GM23338 (cell line): ENCODE measurements at regions not wholly inside any gene's neighbourhood (a gene's known extent, or its start where the extent isn't known, plus 50 kb on each side); places are given as distances from the start of the nearest gene placed in this dataset.
"Not testable (repeated sequence)": the region's sequence is repeated elsewhere in the genome, so short reads cannot be mapped to it uniquely, and the experiment has no call there.

Experiments
- ATAC-seq: fragments of 200-7000 bp; cut with Tn5 transposase; 3 replicates; pipeline ENCODE4 v1.9.1; 2020
- DNase-seq: peaks from one replicate; pipeline ENCODE4 v3.0.0-alpha.2; 2015; ENCODE audit warnings: low spot score
- H2AFZ ChIP-seq: fragments of 200-600 bp; sonication (generic); 2 replicates; pipeline ENCODE4 v1.8.0; 2016; ENCODE audit warnings: antibody characterized with exemption, mild to moderate bottlenecking, moderate library complexity
- H3F3A ChIP-seq: fragments of 200-600 bp; sonication (generic); replicated peaks from 2 replicates; pipeline ENCODE4 v1.8.0; 2017; ENCODE audit warnings: antibody characterized with exemption, mixed run types, low read depth
- H3K27ac ChIP-seq: fragments of 200-600 bp; sonication (generic); 2 replicates; pipeline ENCODE4 v1.6.1; 2016; ENCODE audit warnings: low read depth
- H3K27me3 ChIP-seq: fragments of 200-600 bp; sonication (generic); 2 replicates; pipeline ENCODE4 v1.8.0; 2016; ENCODE audit warnings: mild to moderate bottlenecking, mixed run types, moderate library complexity; ENCODE audit not compliant: insufficient read depth
- H3K36me3 ChIP-seq: fragments of 200-600 bp; sonication (generic); 2 replicates; pipeline ENCODE4 v1.8.0; 2016; ENCODE audit warnings: mild to moderate bottlenecking; ENCODE audit not compliant: insufficient read depth
- H3K4me1 ChIP-seq: fragments of 200-600 bp; sonication (generic); 2 replicates; pipeline ENCODE4 v1.8.0; 2016; ENCODE audit warnings: mild to moderate bottlenecking, moderate library complexity; ENCODE audit not compliant: insufficient read depth
- H3K4me2 ChIP-seq: fragments of 200-600 bp; sonication (generic); 2 replicates; pipeline ENCODE4 v1.7.1; 2017; ENCODE audit warnings: mixed run types
- H3K4me3 ChIP-seq: fragments of 200-600 bp; sonication (generic); 2 replicates; pipeline ENCODE4 v1.6.1; 2016; ENCODE audit warnings: mixed run types
- H3K79me2 ChIP-seq: fragments of 200-600 bp; sonication (generic); replicated peaks from 2 replicates; pipeline ENCODE4 v1.8.0; 2017; ENCODE audit warnings: mild to moderate bottlenecking; ENCODE audit not compliant: insufficient read depth
- H3K9me2 ChIP-seq: fragments of 200-600 bp; sonication (generic); 2 replicates; pipeline ENCODE4 v1.8.0; 2017; ENCODE audit not compliant: insufficient read depth
- H4K20me1 ChIP-seq: fragments of 200-600 bp; sonication (generic); replicated peaks from 2 replicates; pipeline ENCODE4 v1.8.0; 2017; ENCODE audit warnings: mild to moderate bottlenecking; ENCODE audit not compliant: insufficient read depth
- H3K27ac Mint-ChIP-seq: 2 replicates; pipeline ENCODE4 v1.8.0; 2020; ENCODE audit warnings: inconsistent platforms, mild to moderate bottlenecking, moderate library complexity, mixed read lengths
- H3K27me3 Mint-ChIP-seq: 3 replicates; pipeline ENCODE4 v1.8.0; 2022; ENCODE audit warnings: low read depth, mild to moderate bottlenecking, moderate library complexity, mixed read lengths, inconsistent platforms; ENCODE audit not compliant: insufficient read depth, poor library complexity
- H3K36me3 Mint-ChIP-seq: 3 replicates; pipeline ENCODE4 v1.8.0; 2021; ENCODE audit warnings: low read depth, mild to moderate bottlenecking, inconsistent platforms, moderate library complexity, mixed read lengths
- H3K4me1 Mint-ChIP-seq: 3 replicates; pipeline ENCODE4 v1.8.0; 2020; ENCODE audit warnings: mild to moderate bottlenecking, inconsistent platforms, mixed read lengths
- H3K4me3 Mint-ChIP-seq: 3 replicates; pipeline ENCODE4 v1.8.0; 2021; ENCODE audit warnings: moderate library complexity, mild to moderate bottlenecking, inconsistent platforms, mixed read lengths
- H3K9me3 Mint-ChIP-seq: 3 replicates; pipeline ENCODE4 v1.8.0; 2020; ENCODE audit warnings: moderate library complexity, mild to moderate bottlenecking, inconsistent platforms, mixed read lengths
- NANOG ChIP-seq: IDR thresholded peaks from 2 replicates; pipeline ENCODE4 v1.6.1; 2016; ENCODE audit warnings: antibody characterized with exemption, borderline replicate concordance
- TF ChIP-seq, protein P1 (sequence below): IDR thresholded peaks from one replicate; pipeline ENCODE4 v1.6.1; 2018; ENCODE audit warnings: antibody characterized with exemption; ENCODE audit not compliant: unreplicated experiment
- TF ChIP-seq, protein P2 (sequence below), 2 experiments: fragments of 200-600 bp in 1 of 2; sonication (generic) in 1 of 2; conservative IDR thresholded peaks; 2 replicates each; pipeline versions ENCODE4 v1.5.1 to v1.6.1; 2016 to 2017; ENCODE audit warnings: antibody characterized with exemption in 2 of 2, low read depth in 2 of 2, mild to moderate bottlenecking in 2 of 2, moderate library complexity in 1 of 2

DNA sequence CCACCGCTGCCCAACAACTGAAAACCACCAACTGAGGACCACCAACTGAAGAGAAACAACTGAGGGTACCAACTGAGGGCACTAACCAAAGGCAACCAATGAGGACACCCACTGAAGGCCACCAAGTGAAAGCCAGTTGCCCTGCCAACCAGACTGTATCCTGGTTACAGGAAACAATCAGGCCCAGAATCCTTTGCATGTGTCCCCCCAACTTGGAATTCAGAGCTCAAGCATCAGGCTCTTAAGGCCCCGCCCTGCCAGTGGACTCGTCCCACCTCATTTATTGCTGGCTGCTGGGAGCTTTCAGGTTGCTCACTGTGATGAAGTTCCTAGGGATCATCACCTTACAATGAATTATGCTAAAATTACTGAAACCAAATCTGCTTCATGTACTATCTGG, 76.6 kb upstream of the ABI1 start:
- DNase-seq (peak; percentile 27), ATAC-seq (no peak)
- H3K4me3 ChIP-seq: no peak overlapping the region
- no peaks in the 10 kb centered on the region for H3K4me1 ChIP-seq
- H3K27me3 Mint-ChIP-seq: peaks cover 8% of the 10 kb centered on the region
- H3K27ac Mint-ChIP-seq: no peak overlapping the region
- no peak overlapping the region for H2AFZ ChIP-seq
- H3K4me1 Mint-ChIP-seq: peaks cover 12% of the 10 kb centered on the region; the same call in 2 of the 3 replicates
- H3K9me3 Mint-ChIP-seq: no peaks in the 10 kb centered on the region
- no peaks in the 10 kb centered on the region for H3K27me3 ChIP-seq
- H3K36me3 ChIP-seq: no peaks in the 10 kb centered on the region
- H3F3A ChIP-seq: 0 out of 2 replicates have a peak, but pooled peaks cover 7% of the 10 kb centered on the region
- no peaks in the 10 kb centered on the region for H3K36me3 Mint-ChIP-seq
- no peak overlapping the region for H3K4me2 ChIP-seq
- H3K4me3 Mint-ChIP-seq: no peak overlapping the region
- no peak overlapping the region for H3K27ac ChIP-seq
- no peaks in the 10 kb centered on the region for H4K20me1 ChIP-seq
- H3K79me2 ChIP-seq: no peaks in the 10 kb centered on the region
- TF ChIP-seq, protein P1, sequence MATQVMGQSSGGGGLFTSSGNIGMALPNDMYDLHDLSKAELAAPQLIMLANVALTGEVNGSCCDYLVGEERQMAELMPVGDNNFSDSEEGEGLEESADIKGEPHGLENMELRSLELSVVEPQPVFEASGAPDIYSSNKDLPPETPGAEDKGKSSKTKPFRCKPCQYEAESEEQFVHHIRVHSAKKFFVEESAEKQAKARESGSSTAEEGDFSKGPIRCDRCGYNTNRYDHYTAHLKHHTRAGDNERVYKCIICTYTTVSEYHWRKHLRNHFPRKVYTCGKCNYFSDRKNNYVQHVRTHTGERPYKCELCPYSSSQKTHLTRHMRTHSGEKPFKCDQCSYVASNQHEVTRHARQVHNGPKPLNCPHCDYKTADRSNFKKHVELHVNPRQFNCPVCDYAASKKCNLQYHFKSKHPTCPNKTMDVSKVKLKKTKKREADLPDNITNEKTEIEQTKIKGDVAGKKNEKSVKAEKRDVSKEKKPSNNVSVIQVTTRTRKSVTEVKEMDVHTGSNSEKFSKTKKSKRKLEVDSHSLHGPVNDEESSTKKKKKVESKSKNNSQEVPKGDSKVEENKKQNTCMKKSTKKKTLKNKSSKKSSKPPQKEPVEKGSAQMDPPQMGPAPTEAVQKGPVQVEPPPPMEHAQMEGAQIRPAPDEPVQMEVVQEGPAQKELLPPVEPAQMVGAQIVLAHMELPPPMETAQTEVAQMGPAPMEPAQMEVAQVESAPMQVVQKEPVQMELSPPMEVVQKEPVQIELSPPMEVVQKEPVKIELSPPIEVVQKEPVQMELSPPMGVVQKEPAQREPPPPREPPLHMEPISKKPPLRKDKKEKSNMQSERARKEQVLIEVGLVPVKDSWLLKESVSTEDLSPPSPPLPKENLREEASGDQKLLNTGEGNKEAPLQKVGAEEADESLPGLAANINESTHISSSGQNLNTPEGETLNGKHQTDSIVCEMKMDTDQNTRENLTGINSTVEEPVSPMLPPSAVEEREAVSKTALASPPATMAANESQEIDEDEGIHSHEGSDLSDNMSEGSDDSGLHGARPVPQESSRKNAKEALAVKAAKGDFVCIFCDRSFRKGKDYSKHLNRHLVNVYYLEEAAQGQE: no peak
- TF ChIP-seq, protein P2, sequence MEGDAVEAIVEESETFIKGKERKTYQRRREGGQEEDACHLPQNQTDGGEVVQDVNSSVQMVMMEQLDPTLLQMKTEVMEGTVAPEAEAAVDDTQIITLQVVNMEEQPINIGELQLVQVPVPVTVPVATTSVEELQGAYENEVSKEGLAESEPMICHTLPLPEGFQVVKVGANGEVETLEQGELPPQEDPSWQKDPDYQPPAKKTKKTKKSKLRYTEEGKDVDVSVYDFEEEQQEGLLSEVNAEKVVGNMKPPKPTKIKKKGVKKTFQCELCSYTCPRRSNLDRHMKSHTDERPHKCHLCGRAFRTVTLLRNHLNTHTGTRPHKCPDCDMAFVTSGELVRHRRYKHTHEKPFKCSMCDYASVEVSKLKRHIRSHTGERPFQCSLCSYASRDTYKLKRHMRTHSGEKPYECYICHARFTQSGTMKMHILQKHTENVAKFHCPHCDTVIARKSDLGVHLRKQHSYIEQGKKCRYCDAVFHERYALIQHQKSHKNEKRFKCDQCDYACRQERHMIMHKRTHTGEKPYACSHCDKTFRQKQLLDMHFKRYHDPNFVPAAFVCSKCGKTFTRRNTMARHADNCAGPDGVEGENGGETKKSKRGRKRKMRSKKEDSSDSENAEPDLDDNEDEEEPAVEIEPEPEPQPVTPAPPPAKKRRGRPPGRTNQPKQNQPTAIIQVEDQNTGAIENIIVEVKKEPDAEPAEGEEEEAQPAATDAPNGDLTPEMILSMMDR (conservative IDR thresholded peaks at IDR 0.05; ENCODE audit: low read depth in 2 of 2): no peak
- no peak for TF ChIP-seq NANOG
- H3K9me2 ChIP-seq: peaks cover 4% of the 10 kb centered on the region; the same call in 1 of the 2 replicates

DNA sequence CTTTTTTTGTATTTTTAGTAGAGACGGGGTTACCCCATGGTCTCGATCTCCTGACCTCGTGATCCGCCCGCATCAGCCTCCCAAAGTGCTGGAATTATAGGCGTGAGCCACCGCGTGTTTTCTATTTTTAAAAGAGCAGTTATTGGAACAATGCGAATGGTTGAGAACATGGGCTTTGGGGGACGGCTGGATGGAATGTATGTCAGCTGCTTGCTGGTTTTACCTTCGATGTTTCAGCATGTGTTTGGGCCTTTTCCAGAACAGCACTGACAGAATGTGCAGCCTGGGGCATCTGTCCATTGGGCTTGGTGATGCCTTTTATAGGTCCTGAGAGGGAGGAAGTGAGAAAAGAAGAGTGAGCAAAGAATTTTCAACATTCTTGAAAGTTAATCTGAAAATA, 73.4 kb upstream of the ABI1 start:
- not testable (repeated sequence) for H2AFZ ChIP-seq, ATAC-seq, H3K4me2 ChIP-seq, H3K4me3 ChIP-seq, H3K4me1 ChIP-seq, H3F3A ChIP-seq, H3K9me2 ChIP-seq, H3K27me3 ChIP-seq, H3K27ac ChIP-seq, H4K20me1 ChIP-seq, H3K79me2 ChIP-seq, H3K36me3 Mint-ChIP-seq, DNase-seq, H3K27me3 Mint-ChIP-seq, H3K4me3 Mint-ChIP-seq, H3K36me3 ChIP-seq, H3K9me3 Mint-ChIP-seq, H3K27ac Mint-ChIP-seq
- peaks cover 13% of the 10 kb centered on the region; the same call in 2 of the 3 replicates for H3K4me1 Mint-ChIP-seq

DNA sequence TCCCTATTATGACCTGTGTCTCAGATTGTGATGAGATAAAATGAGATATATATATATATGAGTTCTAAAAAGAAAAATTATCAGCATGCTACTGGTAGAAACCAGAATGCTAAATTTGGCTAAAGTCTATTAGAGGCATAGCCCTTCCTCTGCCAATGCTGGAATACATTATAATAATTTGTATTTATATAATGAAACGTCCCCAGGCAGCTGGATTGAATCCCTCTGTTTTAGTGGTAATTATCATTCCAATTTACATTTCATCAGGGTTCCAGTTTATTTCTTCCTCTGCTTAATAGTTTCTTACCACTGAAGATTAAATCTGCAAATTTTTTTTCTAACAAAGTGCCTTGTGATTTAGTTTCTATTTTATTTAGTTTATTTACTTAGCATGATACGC, 71.8 kb upstream of the ABI1 start:
- H3K4me2 ChIP-seq: no peak overlapping the region
- H3K27ac Mint-ChIP-seq: no peak overlapping the region
- H3K9me3 Mint-ChIP-seq: no peaks in the 10 kb centered on the region; the same call in 2 of the 3 replicates
- ATAC-seq: no peak
- H3K4me3 ChIP-seq: no peak overlapping the region
- H3K27ac ChIP-seq: no peak overlapping the region
- no peaks in the 10 kb centered on the region for H3K36me3 Mint-ChIP-seq
- H3K9me2 ChIP-seq: no peaks in the 10 kb centered on the region
- H3K4me1 Mint-ChIP-seq: peaks cover 9% of the 10 kb centered on the region; the same call in 2 of the 3 replicates
- 0 out of 2 replicates have a peak, but pooled peaks cover 8% of the 10 kb centered on the region for H3K4me1 ChIP-seq
- no peaks in the 10 kb centered on the region for H4K20me1 ChIP-seq
- no peaks in the 10 kb centered on the region for H3K27me3 ChIP-seq
- peaks cover 6% of the 10 kb centered on the region for H3K27me3 Mint-ChIP-seq
- no peak overlapping the region for H2AFZ ChIP-seq
- no peaks in the 10 kb centered on the region for H3F3A ChIP-seq
- DNase-seq: no peak
- H3K36me3 ChIP-seq: no peaks in the 10 kb centered on the region
- no peaks in the 10 kb centered on the region for H3K79me2 ChIP-seq
- no peak overlapping the region for H3K4me3 Mint-ChIP-seq
- TF ChIP-seq NANOG: no peak
